Smooth muscle cell (in vitro differentiated cells): ENCODE measurements at regions not wholly inside any gene's neighbourhood (a gene's known extent, or its start where the extent isn't known, plus 50 kb on each side); places are given as distances from the start of the nearest gene placed in this dataset.

ENCODE experiments used
- DNase-seq: peaks from one replicate; lab custom pipeline; 2025; ENCODE audit not compliant: unreplicated experiment; lab: John Stamatoyannopoulos, UW
- H2AFZ ChIP-seq: fragments of 200-600 bp; sonication (generic); 2 replicates; pipeline ENCODE4 v1.6.0; 2016; ENCODE audit warnings: antibody characterized with exemption, low read depth, mild to moderate bottlenecking
- H3F3A ChIP-seq: fragments of 200-600 bp; sonication (generic); 2 replicates; pipeline ENCODE4 v1.6.0; 2017; ENCODE audit warnings: antibody characterized with exemption, low read depth
- H3K27ac ChIP-seq: fragments of 200-600 bp; sonication (generic); 2 replicates; pipeline ENCODE4 v1.5.1; 2016; ENCODE audit warnings: low read depth, mild to moderate bottlenecking
- H3K27me3 ChIP-seq: fragments of 200-600 bp; sonication (generic); 2 replicates; pipeline ENCODE4 v1.6.1; 2016; ENCODE audit warnings: low read depth, mild to moderate bottlenecking
- H3K36me3 ChIP-seq: fragments of 200-600 bp; sonication (generic); 2 replicates; pipeline ENCODE4 v1.5.1; 2016; ENCODE audit warnings: low read depth
- H3K4me1 ChIP-seq: fragments of 200-600 bp; sonication (generic); 2 replicates; pipeline ENCODE4 v1.5.1; 2016; ENCODE audit warnings: low read depth
- H3K4me2 ChIP-seq: fragments of 200-600 bp; sonication (generic); 2 replicates; pipeline ENCODE4 v1.6.0; 2016; ENCODE audit warnings: mild to moderate bottlenecking
- H3K4me3 ChIP-seq: fragments of 200-600 bp; sonication (generic); 2 replicates; pipeline ENCODE4 v1.5.1; 2016; ENCODE audit warnings: mild to moderate bottlenecking
- H3K79me2 ChIP-seq: fragments of 200-600 bp; sonication (generic); 2 replicates; pipeline ENCODE4 v1.6.0; 2016; ENCODE audit warnings: low read depth, mild to moderate bottlenecking
- H3K9ac ChIP-seq: fragments of 200-600 bp; sonication (generic); 2 replicates; pipeline ENCODE4 v1.6.0; 2016; ENCODE audit warnings: low read depth
- H3K9me3 ChIP-seq: fragments of 200-600 bp; sonication (generic); replicated peaks from 2 replicates; pipeline ENCODE4 v1.5.1; 2016; ENCODE audit warnings: low read depth
- H4K20me1 ChIP-seq: fragments of 200-600 bp; sonication (generic); 2 replicates; pipeline ENCODE4 v1.6.0; 2016; ENCODE audit warnings: low read depth
- WGBS: methylation state at CpG from one replicate; pipeline ENCODE4 v1.1.7; 2016; ENCODE audit warnings: low lambda C conversion rate; 5-methylcytosine and 5-hydroxymethylcytosine counted together
- TF ChIP-seq, protein P1 (sequence below): fragments of 200-600 bp; sonication (generic); IDR thresholded peaks from 2 replicates; pipeline ENCODE4 v1.5.1; 2017; ENCODE audit warnings: borderline replicate concordance, mild to moderate bottlenecking, antibody characterized with exemption; ENCODE audit not compliant: insufficient read depth, poor library complexity, severe bottlenecking

GRCh38 chr10:3523309-3524050 is 261.5 kb downstream of the KLF6 start:
- 98% methylated on average over 13 of the region's 13 CpGs for WGBS
- H2AFZ ChIP-seq, result no peak overlapping the region

DNA sequence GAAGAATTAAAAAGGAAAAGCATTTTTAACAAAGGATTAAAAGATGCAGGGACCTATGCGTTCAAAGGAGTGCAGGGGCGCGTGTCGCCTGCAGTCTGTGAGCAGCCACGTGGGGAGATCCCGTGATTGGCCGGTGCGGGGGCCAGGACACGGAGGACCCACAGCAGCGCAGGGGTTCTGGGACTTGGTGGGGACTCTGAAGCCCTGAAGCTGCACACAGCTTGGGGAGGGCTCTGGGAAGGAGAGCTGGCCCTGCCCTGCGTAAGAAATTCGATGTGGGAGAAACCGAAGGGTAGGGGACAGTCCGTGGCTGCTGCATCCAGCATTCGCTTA is 268.1 kb downstream of the KLF6 start:
- no peak overlapping the region for H3K4me2 ChIP-seq
- H3K27me3 ChIP-seq, result no peaks in the 10 kb centered on the region
- H3K9me3 ChIP-seq, result no peaks in the 10 kb centered on the region
- no peak overlapping the region for H2AFZ ChIP-seq
- H3K4me3 ChIP-seq, result no peak overlapping the region
- no peaks in the 10 kb centered on the region for H3K79me2 ChIP-seq
- H3K9ac ChIP-seq, result no peak overlapping the region
- H3K4me1 ChIP-seq, result no peaks in the 10 kb centered on the region
- H4K20me1 ChIP-seq, result no peaks in the 10 kb centered on the region
- no peaks in the 10 kb centered on the region for H3K36me3 ChIP-seq
- no peak for DNase-seq
- no peak overlapping the region for H3K27ac ChIP-seq
- TF ChIP-seq, protein P1, sequence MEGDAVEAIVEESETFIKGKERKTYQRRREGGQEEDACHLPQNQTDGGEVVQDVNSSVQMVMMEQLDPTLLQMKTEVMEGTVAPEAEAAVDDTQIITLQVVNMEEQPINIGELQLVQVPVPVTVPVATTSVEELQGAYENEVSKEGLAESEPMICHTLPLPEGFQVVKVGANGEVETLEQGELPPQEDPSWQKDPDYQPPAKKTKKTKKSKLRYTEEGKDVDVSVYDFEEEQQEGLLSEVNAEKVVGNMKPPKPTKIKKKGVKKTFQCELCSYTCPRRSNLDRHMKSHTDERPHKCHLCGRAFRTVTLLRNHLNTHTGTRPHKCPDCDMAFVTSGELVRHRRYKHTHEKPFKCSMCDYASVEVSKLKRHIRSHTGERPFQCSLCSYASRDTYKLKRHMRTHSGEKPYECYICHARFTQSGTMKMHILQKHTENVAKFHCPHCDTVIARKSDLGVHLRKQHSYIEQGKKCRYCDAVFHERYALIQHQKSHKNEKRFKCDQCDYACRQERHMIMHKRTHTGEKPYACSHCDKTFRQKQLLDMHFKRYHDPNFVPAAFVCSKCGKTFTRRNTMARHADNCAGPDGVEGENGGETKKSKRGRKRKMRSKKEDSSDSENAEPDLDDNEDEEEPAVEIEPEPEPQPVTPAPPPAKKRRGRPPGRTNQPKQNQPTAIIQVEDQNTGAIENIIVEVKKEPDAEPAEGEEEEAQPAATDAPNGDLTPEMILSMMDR, result no peak
- WGBS, result 95% methylated on average over 15 of the region's 15 CpGs
- no peaks in the 10 kb centered on the region for H3F3A ChIP-seq

More at GRCh38 chr10:3523309-3524050, 261.5 kb downstream of the KLF6 start:
- Histone ChIP-seq H3K27ac (peak overlapping the region; percentile 61), H3K4me3 (no peak overlapping the region), H3K36me3 (no peaks in the 10 kb centered on the region), H3K27me3 (no peaks in the 10 kb centered on the region), H3K79me2 (no peaks in the 10 kb centered on the region), H3K9ac (no peak overlapping the region), H3K4me2 (no peak overlapping the region), H3F3A (peaks cover 20% of the 10 kb centered on the region), H3K4me1 (peaks cover 11% of the 10 kb centered on the region), H4K20me1 (no peaks in the 10 kb centered on the region), H3K9me3 (no peaks in the 10 kb centered on the region)
- no peak for DNase-seq
- TF ChIP-seq, protein P1, result no peak

DNA sequence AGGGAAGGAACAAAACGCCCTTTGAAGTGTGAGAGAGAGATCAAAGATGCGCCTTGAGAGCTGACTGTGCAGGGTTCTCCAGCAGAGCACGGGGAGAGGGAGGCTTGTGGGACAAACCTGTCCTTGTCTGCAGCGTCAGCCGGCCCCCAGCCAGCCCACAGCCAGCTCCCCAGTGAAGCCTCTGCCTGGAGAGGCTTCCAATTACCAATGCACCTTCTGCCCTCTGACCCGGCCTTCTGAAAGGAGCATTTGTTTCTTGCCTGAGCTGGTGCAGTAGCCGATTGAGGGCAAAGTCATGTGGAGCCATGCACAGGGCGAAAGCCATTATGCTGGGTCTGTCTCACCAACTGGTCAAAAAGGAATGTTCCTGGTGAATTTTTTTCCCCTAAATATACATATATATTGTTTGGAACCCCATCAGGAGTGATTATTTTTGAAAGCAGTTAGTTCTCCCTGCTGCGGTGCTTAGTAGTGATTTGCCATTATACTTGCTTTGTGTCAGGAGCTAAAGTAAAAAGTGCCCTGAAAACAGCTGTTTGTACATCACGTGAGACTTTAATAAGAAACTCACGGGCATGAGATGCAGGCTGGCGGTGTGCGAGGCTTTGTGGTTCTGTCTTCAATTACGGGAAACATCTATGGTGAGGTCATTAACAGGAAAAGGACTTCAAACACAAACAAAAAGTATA is 268.6 kb downstream of the KLF6 start:
- H2AFZ ChIP-seq, result no peak overlapping the region

More for the DNA sequence above, 268.6 kb downstream of the KLF6 start:
- Histone ChIP-seq H3K9me3 (no peaks in the 10 kb centered on the region), H3K4me1 (no peaks in the 10 kb centered on the region), H3K79me2 (no peaks in the 10 kb centered on the region), H3F3A (no peaks in the 10 kb centered on the region), H3K9ac (no peak overlapping the region), H3K27ac (no peak overlapping the region), H3K4me3 (no peak overlapping the region), H3K36me3 (no peaks in the 10 kb centered on the region), H3K4me2 (no peak overlapping the region), H3K27me3 (no peaks in the 10 kb centered on the region), H4K20me1 (no peaks in the 10 kb centered on the region)
- 63% methylated on average over 14 of the region's 14 CpGs for WGBS
- no peak for DNase-seq
- TF ChIP-seq, protein P1, result no peak
